MCF 10A (cell line): ENCODE measurements at regions not wholly inside any gene's neighbourhood (a gene's known extent, or its start where the extent isn't known, plus 50 kb on each side); places are given as distances from the start of the nearest gene placed in this dataset.
A peak's percentile ranks its signal among the peaks of the same experiment; 100 is the strongest.

Source experiments
- BruUV-seq: library from RNA; stranded (reverse); fragments of 400-500 nt; replicated peaks from 2 replicates; lab custom pipeline; 2021; lab: Mats Ljungman, UMichigan
- CTCF ChIA-PET: fragments of 300-600 bp; sonication (Branson Sonifier 250); formaldehyde crosslinking; extraction: SDS; loops from one replicate; lab custom pipeline; 2021; ENCODE audit warnings: antibody characterized with exemption, inconsistent platforms; lab: Yijun Ruan, JAX
- POLR2A ChIA-PET: fragments of 300-600, 350-650 bp; sonication (Branson Sonifier 250); formaldehyde crosslinking; extraction: SDS; loops from one replicate; lab custom pipeline; 2020; ENCODE audit warnings: antibody characterized with exemption, inconsistent platforms; lab: Yijun Ruan, JAX
- DNase-seq: peaks from one replicate; pipeline ENCODE4 v3.0.0-alpha.2; 2018; ENCODE audit not compliant: unreplicated experiment
- H3K27ac Mint-ChIP-seq: one replicate; pipeline ENCODE4 v1.8.0; 2022; ENCODE audit warnings: mild to moderate bottlenecking, low read depth, mixed read lengths; ENCODE audit not compliant: unreplicated experiment
- H3K27me3 Mint-ChIP-seq: one replicate; pipeline ENCODE4 v1.8.0; 2022; ENCODE audit warnings: mixed read lengths; ENCODE audit not compliant: insufficient read depth, unreplicated experiment
- H3K36me3 Mint-ChIP-seq: one replicate; pipeline ENCODE4 v1.8.0; 2022; ENCODE audit warnings: mild to moderate bottlenecking, moderate library complexity, mixed read lengths; ENCODE audit not compliant: insufficient read depth, unreplicated experiment
- H3K4me1 Mint-ChIP-seq: one replicate; pipeline ENCODE4 v1.8.0; 2022; ENCODE audit warnings: mixed read lengths; ENCODE audit not compliant: insufficient read depth, unreplicated experiment
- H3K4me3 Mint-ChIP-seq: one replicate; pipeline ENCODE4 v1.8.0; 2022; ENCODE audit warnings: mild to moderate bottlenecking, moderate library complexity, mixed read lengths; ENCODE audit not compliant: unreplicated experiment
- H3K9me3 Mint-ChIP-seq: one replicate; pipeline ENCODE4 v1.8.0; 2022; ENCODE audit warnings: mixed read lengths; ENCODE audit not compliant: unreplicated experiment
- intact Hi-C: fragments of 100-400 bp; cut with micrococcal nuclease; formaldehyde crosslinking; loops from 2 replicates; pipeline ENCODE4 v1.14.1; 2022
- TF ChIP-seq, protein P1 (sequence below): fragments of 200-600 bp; IDR thresholded peaks from one replicate; pipeline ENCODE4 v1.8.0; 2022; ENCODE audit warnings: antibody characterized with exemption, mild to moderate bottlenecking; ENCODE audit not compliant: unreplicated experiment

DNA sequence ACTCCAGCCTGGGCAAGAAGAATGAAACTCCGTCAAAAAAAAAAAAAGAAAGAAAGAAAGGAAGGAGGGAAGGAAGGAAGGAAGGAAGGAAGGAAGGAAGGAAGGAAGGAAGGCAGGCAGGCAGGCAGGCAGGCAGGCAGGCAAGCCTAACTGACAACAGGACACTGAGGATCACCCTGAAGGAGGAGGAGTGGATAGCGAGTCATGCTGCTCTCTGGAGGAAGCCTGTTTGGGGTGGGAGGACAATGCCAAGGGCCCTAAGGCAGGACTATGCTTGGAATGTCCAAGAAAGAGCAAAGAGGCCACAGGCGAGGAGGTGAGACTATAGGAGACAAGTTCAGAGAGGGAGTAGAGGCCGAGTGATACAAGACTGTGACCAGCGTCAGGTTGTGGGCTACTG lies 107.0 kb upstream of the PARD3 start:
- Mint-ChIP-seq H3K4me1 (peaks cover 7% of the 10 kb centered on the region), H3K4me3 (no peak overlapping the region), H3K27ac (no peak overlapping the region), H3K9me3 (peaks cover 8% of the 10 kb centered on the region), H3K36me3 (no peaks in the 10 kb centered on the region), H3K27me3 (no peaks in the 10 kb centered on the region)
- TF ChIP-seq, protein P1, sequence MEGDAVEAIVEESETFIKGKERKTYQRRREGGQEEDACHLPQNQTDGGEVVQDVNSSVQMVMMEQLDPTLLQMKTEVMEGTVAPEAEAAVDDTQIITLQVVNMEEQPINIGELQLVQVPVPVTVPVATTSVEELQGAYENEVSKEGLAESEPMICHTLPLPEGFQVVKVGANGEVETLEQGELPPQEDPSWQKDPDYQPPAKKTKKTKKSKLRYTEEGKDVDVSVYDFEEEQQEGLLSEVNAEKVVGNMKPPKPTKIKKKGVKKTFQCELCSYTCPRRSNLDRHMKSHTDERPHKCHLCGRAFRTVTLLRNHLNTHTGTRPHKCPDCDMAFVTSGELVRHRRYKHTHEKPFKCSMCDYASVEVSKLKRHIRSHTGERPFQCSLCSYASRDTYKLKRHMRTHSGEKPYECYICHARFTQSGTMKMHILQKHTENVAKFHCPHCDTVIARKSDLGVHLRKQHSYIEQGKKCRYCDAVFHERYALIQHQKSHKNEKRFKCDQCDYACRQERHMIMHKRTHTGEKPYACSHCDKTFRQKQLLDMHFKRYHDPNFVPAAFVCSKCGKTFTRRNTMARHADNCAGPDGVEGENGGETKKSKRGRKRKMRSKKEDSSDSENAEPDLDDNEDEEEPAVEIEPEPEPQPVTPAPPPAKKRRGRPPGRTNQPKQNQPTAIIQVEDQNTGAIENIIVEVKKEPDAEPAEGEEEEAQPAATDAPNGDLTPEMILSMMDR = no peak
- ChIA-PET CTCF (no interaction called here), POLR2A (no interaction called here)
- intact Hi-C loops = no loop called here
- DNase-seq = peak; percentile 7
- BruUV-seq = no TSS peak

DNA sequence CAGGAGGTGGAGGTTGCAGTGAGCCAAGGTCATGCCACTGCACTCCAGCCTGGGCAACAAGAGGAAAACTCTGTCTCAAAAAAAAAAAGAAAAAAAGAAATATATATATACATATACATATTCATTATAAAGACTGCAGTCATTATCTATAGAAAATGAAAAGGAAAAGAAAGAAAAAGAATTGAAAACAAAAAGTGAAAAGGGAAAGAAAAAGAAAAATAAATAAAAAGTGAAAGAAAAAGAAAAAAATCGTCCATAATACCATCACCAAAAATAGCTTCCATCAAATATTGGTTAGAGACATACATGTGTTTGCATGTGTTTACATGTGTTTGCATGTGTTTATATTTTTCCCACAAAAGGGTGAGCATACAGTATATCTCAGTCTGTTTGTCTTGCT lies 105.5 kb upstream of the PARD3 start:
- CTCF ChIA-PET = interaction anchor here (0.7 kb wide), 1 partner anchor 10 kb away, joined by 3 read pairs; no protein-coding TSS in a partner anchor

DNA sequence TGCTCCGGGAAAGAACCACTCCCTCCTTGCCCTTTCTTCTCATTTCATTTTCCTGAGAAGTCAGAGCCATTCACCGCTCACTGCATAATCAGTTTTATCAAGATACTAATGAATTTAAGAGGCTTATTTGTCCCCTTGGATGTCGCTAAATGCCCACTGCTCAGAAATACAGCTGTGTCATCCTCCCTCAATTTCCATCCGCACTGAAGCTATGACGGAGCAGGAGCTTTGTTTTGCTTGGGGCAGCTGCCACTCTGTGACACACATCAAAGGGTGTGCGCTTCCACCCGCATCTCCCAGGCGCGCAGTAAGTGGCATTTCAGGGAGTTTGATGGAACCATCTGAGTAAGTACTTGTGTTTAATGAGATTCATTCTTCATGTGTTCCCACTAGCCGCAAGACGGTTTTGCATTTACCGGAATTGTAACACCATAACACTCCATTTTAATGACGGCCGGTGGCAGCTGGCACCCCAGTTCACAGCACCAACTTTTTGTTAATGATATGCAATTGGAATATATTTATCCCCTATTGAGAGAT lies 103.8 kb upstream of the PARD3 start:
- Mint-ChIP-seq H3K4me3 (no peak overlapping the region), H3K27me3 (no peaks in the 10 kb centered on the region), H3K36me3 (no peaks in the 10 kb centered on the region), H3K9me3 (no peaks in the 10 kb centered on the region), H3K27ac (no peak overlapping the region), H3K4me1 (peaks cover 13% of the 10 kb centered on the region)
- TF ChIP-seq, protein P1 = no peak
- POLR2A ChIA-PET = no interaction called here
- DNase-seq = no peak
- CTCF ChIA-PET = interaction anchor here (0.6 kb wide), 1 partner anchor 413 kb away, joined by 5 read pairs; no protein-coding TSS in a partner anchor
- intact Hi-C loops = no loop called here
- no TSS peak for BruUV-seq

More for the DNA sequence above, 105.5 kb upstream of the PARD3 start:
- TF ChIP-seq, protein P1 = no peak
- Mint-ChIP-seq H3K9me3 (peaks cover 8% of the 10 kb centered on the region), H3K4me1 (peaks cover 13% of the 10 kb centered on the region), H3K27me3 (no peaks in the 10 kb centered on the region), H3K27ac (no peak overlapping the region), H3K36me3 (no peaks in the 10 kb centered on the region), H3K4me3 (no peak overlapping the region)
- POLR2A ChIA-PET = interaction anchor here (1.0 kb wide), 1 partner anchor 50 kb away, joined by 3 read pairs; no protein-coding TSS in a partner anchor
- no peak for DNase-seq
- intact Hi-C loops = no loop called here
- no TSS peak for BruUV-seq

DNA sequence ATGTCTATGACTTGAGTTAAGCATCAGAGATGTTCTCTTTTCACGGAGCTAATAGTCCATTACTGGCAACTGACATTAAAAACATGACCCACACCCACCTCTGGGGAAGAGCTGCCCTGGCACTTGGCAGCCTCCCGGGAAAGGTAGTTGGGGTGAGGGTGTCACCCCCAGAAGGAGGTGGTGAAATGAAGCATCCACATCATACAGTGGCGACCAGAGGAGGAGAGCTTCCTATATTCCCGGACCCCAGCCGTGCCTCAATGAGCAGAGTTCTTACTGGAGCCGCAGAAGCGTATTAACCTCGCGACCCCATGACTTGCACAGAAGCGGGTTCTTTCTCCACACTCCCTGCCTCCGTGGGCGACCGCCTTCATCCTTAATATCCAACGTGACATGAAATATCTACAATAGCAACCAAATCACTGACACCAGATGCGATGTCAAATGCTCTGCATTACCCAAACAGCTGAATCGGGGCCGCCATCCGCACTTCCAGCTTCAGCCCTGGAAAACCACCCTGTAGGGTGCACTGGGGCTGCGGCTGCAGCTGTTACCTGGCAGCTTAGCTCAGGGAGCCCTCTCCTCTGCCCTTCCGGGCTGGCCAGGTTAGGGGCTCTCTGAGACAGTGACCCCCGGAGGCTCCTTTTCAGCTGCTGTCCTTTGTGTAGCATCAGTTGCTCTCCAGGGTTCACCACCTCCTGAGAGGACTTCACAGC lies 103.1 kb upstream of the PARD3 start:
- no peak for DNase-seq
- POLR2A ChIA-PET = no interaction called here
- TF ChIP-seq, protein P1 = no peak
- CTCF ChIA-PET = interaction anchor here (0.6 kb wide), 1 partner anchor 413 kb away, joined by 5 read pairs; no protein-coding TSS in a partner anchor
- H3K4me1 Mint-ChIP-seq = peaks cover 13% of the 10 kb centered on the region
- H3K4me3 Mint-ChIP-seq = no peak overlapping the region
- no peak overlapping the region for H3K27ac Mint-ChIP-seq
- H3K27me3 Mint-ChIP-seq = no peaks in the 10 kb centered on the region
- no peaks in the 10 kb centered on the region for H3K36me3 Mint-ChIP-seq
- intact Hi-C loops = no loop called here
- H3K9me3 Mint-ChIP-seq = no peaks in the 10 kb centered on the region
- BruUV-seq = no TSS peak
